GM12874 (cell line): ENCODE measurements at regions not wholly inside any gene's neighbourhood (a gene's known extent, or its start where the extent isn't known, plus 50 kb on each side); places are given as distances from the start of the nearest gene placed in this dataset.

Source experiments
- TF ChIP-seq, protein P1 (sequence below): IDR thresholded peaks from 2 replicates; pipeline ENCODE4 v1.5.1; 2011; ENCODE audit warnings: low read depth, mild to moderate bottlenecking, control low read depth, low read length, moderate library complexity; ENCODE audit not compliant: insufficient read depth

DNA sequence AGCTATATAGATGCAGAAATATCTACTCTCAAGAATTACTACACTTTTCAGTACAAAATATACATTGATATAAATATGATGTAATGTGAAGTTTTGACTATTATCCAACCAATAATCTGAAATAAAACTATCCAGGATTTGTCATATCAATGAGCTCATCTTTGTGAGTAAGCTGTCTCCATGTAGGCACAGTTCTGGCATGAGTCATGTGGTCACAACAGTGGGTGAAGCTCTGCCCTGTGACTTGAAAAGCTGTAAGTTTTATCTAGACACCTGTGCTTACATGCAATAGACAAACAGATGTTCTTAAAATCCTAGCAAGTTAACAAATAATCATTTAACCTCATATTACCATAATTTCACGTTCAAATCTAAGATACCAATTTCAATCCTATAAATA is 192.7 kb downstream of the GABRG1 start:
- TF ChIP-seq, protein P1, sequence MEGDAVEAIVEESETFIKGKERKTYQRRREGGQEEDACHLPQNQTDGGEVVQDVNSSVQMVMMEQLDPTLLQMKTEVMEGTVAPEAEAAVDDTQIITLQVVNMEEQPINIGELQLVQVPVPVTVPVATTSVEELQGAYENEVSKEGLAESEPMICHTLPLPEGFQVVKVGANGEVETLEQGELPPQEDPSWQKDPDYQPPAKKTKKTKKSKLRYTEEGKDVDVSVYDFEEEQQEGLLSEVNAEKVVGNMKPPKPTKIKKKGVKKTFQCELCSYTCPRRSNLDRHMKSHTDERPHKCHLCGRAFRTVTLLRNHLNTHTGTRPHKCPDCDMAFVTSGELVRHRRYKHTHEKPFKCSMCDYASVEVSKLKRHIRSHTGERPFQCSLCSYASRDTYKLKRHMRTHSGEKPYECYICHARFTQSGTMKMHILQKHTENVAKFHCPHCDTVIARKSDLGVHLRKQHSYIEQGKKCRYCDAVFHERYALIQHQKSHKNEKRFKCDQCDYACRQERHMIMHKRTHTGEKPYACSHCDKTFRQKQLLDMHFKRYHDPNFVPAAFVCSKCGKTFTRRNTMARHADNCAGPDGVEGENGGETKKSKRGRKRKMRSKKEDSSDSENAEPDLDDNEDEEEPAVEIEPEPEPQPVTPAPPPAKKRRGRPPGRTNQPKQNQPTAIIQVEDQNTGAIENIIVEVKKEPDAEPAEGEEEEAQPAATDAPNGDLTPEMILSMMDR = no peak

DNA sequence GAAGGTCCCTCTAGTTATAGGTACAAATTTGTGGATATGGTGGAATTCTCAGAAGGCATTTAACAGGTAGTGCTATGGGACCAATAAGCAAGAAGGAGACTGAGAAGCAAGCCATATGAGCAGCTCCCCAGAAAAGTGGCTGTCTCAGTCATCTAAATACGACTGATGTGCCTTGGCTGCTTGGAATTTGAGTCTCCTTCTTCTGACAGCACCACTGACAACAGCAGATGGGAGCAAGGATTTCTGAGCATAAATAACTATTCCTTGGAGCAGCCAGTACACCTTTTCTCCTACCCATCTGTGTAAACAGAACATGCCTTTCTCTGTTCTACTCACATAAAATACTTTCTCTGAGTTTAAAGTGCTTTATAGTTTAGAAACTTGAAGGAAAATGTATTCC is 196.2 kb downstream of the GABRG1 start:
- TF ChIP-seq, protein P1 = no peak

DNA sequence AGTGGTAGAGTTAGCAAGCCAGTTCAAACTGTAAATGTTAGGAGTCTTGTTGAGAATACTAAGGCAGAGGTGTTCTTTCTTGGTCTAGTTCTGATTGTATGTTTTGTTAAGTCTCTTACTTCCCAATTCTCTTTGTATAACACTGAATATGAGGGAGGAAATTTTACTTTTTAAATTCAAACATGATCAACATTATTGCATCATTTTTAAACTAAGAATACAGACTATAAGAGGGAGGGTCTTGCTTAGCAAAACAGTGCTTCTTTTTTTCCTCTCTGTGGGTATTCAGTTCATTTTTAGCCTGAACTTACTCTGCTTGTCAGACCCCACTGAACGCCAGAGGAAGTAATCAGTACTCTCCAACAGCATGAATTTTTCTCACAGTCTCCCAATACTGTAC is 198.0 kb downstream of the GABRG1 start:
- TF ChIP-seq, protein P1 = no peak

DNA sequence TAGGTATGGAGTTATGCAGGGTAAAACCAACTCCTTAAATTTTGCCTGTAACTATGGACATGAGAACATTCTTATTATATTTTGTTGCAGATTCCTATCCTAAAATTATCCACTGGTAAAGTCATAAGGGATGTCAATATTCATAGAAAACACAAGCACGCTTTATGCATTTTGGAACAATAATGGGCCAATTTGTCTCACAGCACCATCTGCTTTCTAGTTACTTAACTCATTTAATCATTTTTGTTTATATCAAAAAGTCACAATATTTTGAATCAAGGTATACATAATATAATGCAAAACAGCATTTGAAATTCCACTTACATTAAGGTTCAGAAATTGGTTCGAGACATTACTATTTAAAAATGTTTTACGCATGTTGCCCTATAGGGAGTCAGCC is 203.0 kb downstream of the GABRG1 start:
- TF ChIP-seq, protein P1 = no peak

DNA sequence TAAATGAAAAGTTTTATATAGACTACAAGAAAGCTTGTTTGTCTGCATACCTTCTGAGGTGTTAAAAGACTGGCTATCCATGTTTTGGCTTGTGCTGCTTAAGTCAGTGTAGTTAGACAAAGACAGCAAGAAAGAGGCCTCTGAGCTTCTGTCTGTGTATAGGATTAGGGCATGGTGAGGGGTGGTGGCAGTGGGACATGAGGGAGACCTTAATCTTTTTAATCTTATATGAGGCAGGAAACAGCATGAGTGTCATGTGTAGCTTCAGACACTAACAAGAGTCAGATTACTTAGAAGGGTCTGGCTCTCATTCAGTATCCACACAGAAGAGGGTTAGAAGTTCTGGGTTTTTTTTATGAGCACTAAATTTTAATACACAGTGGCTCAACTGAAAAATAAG is 213.3 kb downstream of the GABRG1 start:
- TF ChIP-seq, protein P1 = no peak

DNA sequence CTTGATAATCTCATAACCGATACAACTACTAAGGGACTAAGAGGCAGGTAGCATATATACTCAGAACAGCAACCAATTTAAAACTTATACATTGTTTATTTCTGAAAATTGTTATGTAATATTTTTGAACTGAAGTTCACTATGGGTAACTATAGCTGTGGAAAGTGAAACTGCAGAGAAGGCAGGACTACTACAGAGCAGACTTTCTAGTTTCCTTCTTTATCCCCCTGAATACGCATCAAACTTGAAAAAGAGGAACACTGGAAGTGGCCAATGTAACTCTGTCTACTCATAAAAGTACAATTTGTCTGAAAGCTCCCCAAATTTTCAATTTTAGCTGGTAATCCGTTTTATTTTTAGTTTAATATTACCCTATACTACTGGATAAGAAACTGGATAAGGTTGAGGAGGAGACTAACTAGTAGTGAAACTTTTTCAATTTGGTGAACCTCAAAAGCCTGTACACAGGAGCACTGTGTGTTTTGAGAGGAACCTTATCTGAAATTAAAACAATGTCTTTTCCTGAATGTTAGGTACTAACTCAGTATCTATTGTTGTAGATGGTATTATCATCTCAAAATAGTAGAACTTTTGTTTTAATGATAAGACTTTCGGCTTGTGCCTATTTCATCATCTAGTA is 225.8 kb downstream of the GABRG1 start:
- TF ChIP-seq, protein P1 = no peak

DNA sequence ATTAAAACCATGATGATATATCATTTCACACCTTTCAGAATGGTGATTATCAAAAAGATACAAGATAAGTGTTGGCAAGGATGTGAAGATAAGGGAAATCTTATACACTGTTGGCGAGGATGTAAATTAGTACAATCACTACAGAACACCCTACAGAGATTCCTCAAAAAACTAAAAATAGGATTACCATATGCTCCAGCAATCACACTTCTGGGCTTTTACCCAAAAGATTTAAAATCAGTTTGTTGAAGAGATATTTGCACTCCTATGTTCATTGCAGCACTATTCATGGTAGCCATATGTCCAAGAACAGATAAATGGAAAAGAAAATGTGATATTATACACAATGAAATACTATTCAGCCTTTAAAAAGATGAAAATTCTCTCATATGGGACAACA is 240.4 kb downstream of the GABRG1 start:
- TF ChIP-seq, protein P1 = no peak
